HG03139 (cell line): ENCODE measurements at regions not wholly inside any gene's neighbourhood (a gene's known extent, or its start where the extent isn't known, plus 50 kb on each side); places are given as distances from the start of the nearest gene placed in this dataset.
"Not testable (repeated sequence)": the region's sequence is repeated elsewhere in the genome, so short reads cannot be mapped to it uniquely, and the experiment has no call there.

Experiments
- ATAC-seq: cut with Tn5 transposase; IDR thresholded peaks from one replicate; pipeline ENCODE4 v1.9.1; 2021; ENCODE audit not compliant: unreplicated experiment

GRCh38 chr16:29173371-29174305, 188.8 kb downstream of the LAT start:
- not testable (repeated sequence) for ATAC-seq

- not testable (repeated sequence) for ATAC-seq
Measured at GRCh38 chr16:29172098-29172724, 187.4 kb downstream of the LAT start.

GRCh38 chr16:29171296-29171695, 186.4 kb downstream of the LAT start:
- ATAC-seq: not testable (repeated sequence)

- ATAC-seq: not testable (repeated sequence)
Measured at GRCh38 chr16:29170393-29171119, 185.7 kb downstream of the LAT start.

GRCh38 chr16:29169295-29169994, 184.6 kb downstream of the LAT start:
- not testable (repeated sequence) for ATAC-seq

- ATAC-seq: not testable (repeated sequence)
Measured at GRCh38 chr16:29168515-29169259, 183.8 kb downstream of the LAT start.

GRCh38 chr16:29164442-29165089, 179.7 kb downstream of the LAT start:
- ATAC-seq: not testable (repeated sequence)

- ATAC-seq: not testable (repeated sequence)
Measured at GRCh38 chr16:29160171-29160570, 175.3 kb downstream of the LAT start.

- not testable (repeated sequence) for ATAC-seq
Measured at GRCh38 chr16:29159603-29160002, 174.8 kb downstream of the LAT start.

- no peak for ATAC-seq
Measured at GRCh38 chr16:29158785-29159184, 173.9 kb downstream of the LAT start.

- not testable (repeated sequence) for ATAC-seq
Measured at GRCh38 chr16:29158031-29158784, 173.4 kb downstream of the LAT start.

GRCh38 chr16:29157051-29157923, 172.4 kb downstream of the LAT start:
- ATAC-seq: not testable (repeated sequence)

- ATAC-seq: no peak
Measured at GRCh38 chr16:29156511-29156910, 171.7 kb downstream of the LAT start.

GRCh38 chr16:29155866-29156200, 171.0 kb downstream of the LAT start:
- ATAC-seq: not testable (repeated sequence)

- ATAC-seq: not testable (repeated sequence)
Measured at GRCh38 chr16:29155131-29155865, 170.4 kb downstream of the LAT start.

- no peak for ATAC-seq
Measured at GRCh38 chr16:29154676-29155121, 169.8 kb downstream of the LAT start.

- no peak for ATAC-seq
Measured at GRCh38 chr16:29154088-29154487, 169.2 kb downstream of the LAT start.
